ENCODE measurements at regions not wholly inside any gene's neighbourhood (a gene's known extent, or its start where the extent isn't known, plus 50 kb on each side); places are given as distances from the start of the nearest gene placed in this dataset.

DNA sequence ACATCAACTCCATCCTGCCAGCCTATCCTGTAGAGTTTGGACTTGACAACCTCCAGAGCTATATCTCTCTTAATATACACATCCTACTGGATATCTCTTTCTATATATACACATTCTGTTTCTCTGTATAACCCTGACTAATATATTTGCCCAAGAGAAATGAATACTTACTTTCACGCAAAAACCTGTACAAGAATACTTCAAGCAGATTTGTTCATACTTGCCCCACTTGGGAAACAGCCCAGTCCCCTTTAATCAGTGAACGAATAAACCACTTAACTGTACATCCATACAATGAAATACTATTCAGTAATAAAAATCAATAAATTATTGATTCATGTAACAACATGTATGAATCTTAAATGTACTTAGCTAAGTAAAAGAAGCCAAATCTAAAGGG lies 251.1 kb upstream of the PHYHIPL start:
- H3K9me3 ChIP-seq: peaks cover 0 to 4% (median 0%) of the 10 kb centered on the region in 4 donors
- no peaks in the 10 kb centered on the region for H3K27me3 ChIP-seq
- 82% methylated on average over 2 of the region's 2 CpGs for WGBS
- TF ChIP-seq POLR2A (IDR thresholded peaks at IDR 0.05; ENCODE audit: low read depth) (no peak), EP300 (IDR thresholded peaks at IDR 0.05) (no peak), CTCF (IDR thresholded peaks at IDR 0.05) (no peak), POLR2AphosphoS5 (IDR thresholded peaks at IDR 0.05) (no peak)
- H3K4me1 ChIP-seq: peaks cover 0 to 10% (median 5%) of the 10 kb centered on the region in 4 donors
- peak; percentile 24 for DNase-seq (ENCODE audit: extremely low spot score)
- no peak overlapping the region for H3K4me3 ChIP-seq
- intact Hi-C loops (cut with DNase I): no loop called here
- H3K27ac ChIP-seq (replicated peaks in 1 of 4): no peak overlapping the region
- H3K36me3 ChIP-seq: no peaks in the 10 kb centered on the region

DNA sequence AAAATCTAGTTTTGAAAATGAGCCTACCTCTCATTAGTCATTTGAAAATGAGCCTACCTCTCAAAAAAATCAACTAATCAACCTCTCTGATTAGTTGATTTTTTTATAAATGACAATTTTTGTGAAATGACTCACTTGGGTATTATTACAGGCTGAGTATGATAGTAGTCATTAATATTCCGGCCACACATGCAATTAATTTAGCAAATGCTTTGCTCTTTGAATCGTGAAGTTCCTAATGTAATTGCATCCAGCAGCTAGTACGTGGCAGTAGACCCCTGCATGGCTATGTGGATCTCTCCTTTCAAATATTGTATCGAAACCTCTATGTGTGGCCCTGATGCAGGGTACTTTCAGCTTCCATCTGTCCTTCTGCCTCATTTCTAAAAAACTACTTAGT lies 245.9 kb upstream of the PHYHIPL start:
- Histone ChIP-seq H3K4me3 (no peak overlapping the region), H3K27me3 (no peaks in the 10 kb centered on the region), H3K36me3 (no peaks in the 10 kb centered on the region), H3K27ac (replicated peaks in 1 of 4) (no peak overlapping the region), H3K9me3 (peaks cover 0 to 4% (median 0%) of the 10 kb centered on the region in 4 donors), H3K4me1 (no peaks in the 10 kb centered on the region)
- WGBS: 88% methylated on average over 4 of the region's 4 CpGs
- no peak for DNase-seq (ENCODE audit: extremely low spot score)
- TF ChIP-seq EP300 (IDR thresholded peaks at IDR 0.05): no peak
- no peak for TF ChIP-seq POLR2AphosphoS5 (IDR thresholded peaks at IDR 0.05)
- TF ChIP-seq POLR2A (IDR thresholded peaks at IDR 0.05; ENCODE audit: low read depth): no peak
- TF ChIP-seq CTCF (IDR thresholded peaks at IDR 0.05): no peak
- intact Hi-C loops (cut with DNase I): no loop called here

GRCh38 chr10:58932126-58932525 lies 244.3 kb upstream of the PHYHIPL start:
- Histone ChIP-seq H3K27me3 (no peaks in the 10 kb centered on the region), H3K4me1 (no peaks in the 10 kb centered on the region), H3K36me3 (no peaks in the 10 kb centered on the region), H3K9me3 (peaks cover 0 to 4% (median 0%) of the 10 kb centered on the region in 4 donors), H3K27ac (replicated peaks in 1 of 4) (no peak overlapping the region), H3K4me3 (no peak overlapping the region)
- no peak for DNase-seq (ENCODE audit: extremely low spot score)
- TF ChIP-seq POLR2A (IDR thresholded peaks at IDR 0.05; ENCODE audit: low read depth) (no peak), CTCF (IDR thresholded peaks at IDR 0.05) (no peak), EP300 (IDR thresholded peaks at IDR 0.05) (no peak)
- WGBS: 83% methylated on average over 3 of the region's 3 CpGs
- intact Hi-C loops (cut with DNase I): no loop called here

GRCh38 chr10:58932577-58933314 lies 243.7 kb upstream of the PHYHIPL start:
- H3K27ac ChIP-seq (replicated peaks in 1 of 4): no peak overlapping the region
- intact Hi-C loops (cut with DNase I): no loop called here
- no peak for TF ChIP-seq POLR2AphosphoS5 (IDR thresholded peaks at IDR 0.05)
- TF ChIP-seq POLR2A (IDR thresholded peaks at IDR 0.05; ENCODE audit: low read depth): no peak
- TF ChIP-seq CTCF (IDR thresholded peaks at IDR 0.05): no peak
- no peak for TF ChIP-seq EP300 (IDR thresholded peaks at IDR 0.05)

GRCh38 chr10:58936364-58936763 lies 240.1 kb upstream of the PHYHIPL start:
- Histone ChIP-seq H3K36me3 (no peaks in the 10 kb centered on the region), H3K27me3 (no peaks in the 10 kb centered on the region), H3K4me1 (no peaks in the 10 kb centered on the region), H3K27ac (replicated peaks in 1 of 4) (no peak overlapping the region), H3K9me3 (no peaks in the 10 kb centered on the region), H3K4me3 (no peak overlapping the region)
- DNase-seq (ENCODE audit: extremely low spot score): no peak
- TF ChIP-seq POLR2A (IDR thresholded peaks at IDR 0.05; ENCODE audit: low read depth): no peak
- no peak for TF ChIP-seq CTCF (IDR thresholded peaks at IDR 0.05)
- no peak for TF ChIP-seq POLR2AphosphoS5 (IDR thresholded peaks at IDR 0.05)
- no peak for TF ChIP-seq EP300 (IDR thresholded peaks at IDR 0.05)
- WGBS: 91% methylated on average over 3 of the region's 3 CpGs
- intact Hi-C loops (cut with DNase I): no loop called here

More at GRCh38 chr10:58932577-58933314, 243.7 kb upstream of the PHYHIPL start:
- 77% methylated on average over 5 of the region's 5 CpGs for WGBS
- Histone ChIP-seq H3K4me1 (no peaks in the 10 kb centered on the region), H3K36me3 (no peaks in the 10 kb centered on the region), H3K9me3 (peaks cover 0 to 4% (median 0%) of the 10 kb centered on the region in 4 donors), H3K27me3 (no peaks in the 10 kb centered on the region), H3K4me3 (no peak overlapping the region)
- no peak for DNase-seq (ENCODE audit: extremely low spot score)

All from esophagus muscularis mucosa (tissue), 4 donors.